H9 (cell line): ENCODE measurements at regions not wholly inside any gene's neighbourhood (a gene's known extent, or its start where the extent isn't known, plus 50 kb on each side); places are given as distances from the start of the nearest gene placed in this dataset.

Experiments
- DNase-seq: peaks from one replicate; pipeline ENCODE4 v3.0.0-alpha.2; 2017
- H2AFZ ChIP-seq: one replicate; pipeline ENCODE4 v1.6.1; 2013; ENCODE audit warnings: mild to moderate bottlenecking, low read length, control low read depth, moderate library complexity
- H2AK5ac ChIP-seq: 2 replicates; pipeline ENCODE4 v1.6.1; 2013; ENCODE audit warnings: low read length, control low read depth, mixed read lengths; ENCODE audit not compliant: insufficient read length
- H2BK120ac ChIP-seq: one replicate; pipeline ENCODE4 v1.6.1; 2013; ENCODE audit warnings: low read depth, mild to moderate bottlenecking, low read length, control low read depth, inconsistent platforms; ENCODE audit not compliant: poor library complexity, severe bottlenecking
- H2BK12ac ChIP-seq: 2 replicates; pipeline ENCODE4 v1.6.1; 2013; ENCODE audit warnings: low read length, control low read depth, mixed read lengths, low read depth; ENCODE audit not compliant: insufficient read length
- H2BK15ac ChIP-seq: 2 replicates; pipeline ENCODE4 v1.6.1; 2013; ENCODE audit warnings: low read depth, low read length, control low read depth
- H2BK20ac ChIP-seq: one replicate; pipeline ENCODE4 v1.6.1; 2013; ENCODE audit warnings: low read depth, mild to moderate bottlenecking, low read length, control low read depth, inconsistent platforms; ENCODE audit not compliant: poor library complexity, severe bottlenecking
- H2BK5ac ChIP-seq: 2 replicates; pipeline ENCODE4 v1.6.1; 2013; ENCODE audit warnings: low read length, control low read depth, mixed read lengths; ENCODE audit not compliant: insufficient read length
- H3K14ac ChIP-seq: 2 replicates; pipeline ENCODE4 v1.6.1; 2013; ENCODE audit warnings: low read length, control low read depth; ENCODE audit not compliant: insufficient read depth
- H3K18ac ChIP-seq: 2 replicates; pipeline ENCODE4 v1.6.1; 2013; ENCODE audit warnings: low read depth, mild to moderate bottlenecking, mixed read lengths, low read length, control low read depth; ENCODE audit not compliant: insufficient read length
- H3K23ac ChIP-seq: 2 replicates; pipeline ENCODE4 v1.6.1; 2013; ENCODE audit warnings: low read length, control low read depth, mixed read lengths, low read depth; ENCODE audit not compliant: insufficient read length
- H3K23me2 ChIP-seq: 2 replicates; pipeline ENCODE4 v1.6.1; 2013; ENCODE audit warnings: low read depth, mild to moderate bottlenecking, mixed read lengths, low read length, control low read depth; ENCODE audit not compliant: insufficient read length, poor library complexity, severe bottlenecking
- H3K27ac ChIP-seq: 2 replicates; pipeline ENCODE4 v1.5.1; 2013; ENCODE audit warnings: low read length, control low read depth, mixed read lengths, low read depth; ENCODE audit not compliant: insufficient read length
- H3K27me3 ChIP-seq: 2 replicates; pipeline ENCODE4 v1.6.1; 2013; ENCODE audit warnings: low read length, control low read depth, inconsistent platforms; ENCODE audit not compliant: insufficient read depth
- H3K4ac ChIP-seq: 2 replicates; pipeline ENCODE4 v1.6.1; 2013; ENCODE audit warnings: low read depth, mild to moderate bottlenecking, control low read depth, inconsistent platforms, low read length, moderate library complexity
- H3K4me1 ChIP-seq: 2 replicates; pipeline ENCODE4 v1.6.1; 2013; ENCODE audit warnings: low read length, control low read depth, inconsistent platforms; ENCODE audit not compliant: insufficient read depth
- H3K4me2 ChIP-seq: 2 replicates; pipeline ENCODE4 v1.6.1; 2013; ENCODE audit warnings: low read length, control low read depth, mixed read lengths; ENCODE audit not compliant: insufficient read length, insufficient read depth
- H3K56ac ChIP-seq: 2 replicates; pipeline ENCODE4 v1.6.1; 2013; ENCODE audit warnings: low read depth, mild to moderate bottlenecking, mixed read lengths, low read length, control low read depth; ENCODE audit not compliant: insufficient read length
- H3K79me1 ChIP-seq: 2 replicates; pipeline ENCODE4 v1.6.1; 2013; ENCODE audit warnings: low read depth, mild to moderate bottlenecking, moderate library complexity, low read length, control low read depth, inconsistent platforms; ENCODE audit not compliant: insufficient read depth, poor library complexity, severe bottlenecking
- H3K79me2 ChIP-seq: 2 replicates; pipeline ENCODE4 v1.6.1; 2013; ENCODE audit warnings: low read length, control low read depth, inconsistent platforms; ENCODE audit not compliant: insufficient read depth
- H3K9ac ChIP-seq: 2 replicates; pipeline ENCODE4 v1.6.1; 2013; ENCODE audit warnings: low read length, control low read depth, mixed read lengths; ENCODE audit not compliant: insufficient read length; ENCODE audit errors: extremely low read depth
- H3K9me3 ChIP-seq: one replicate; pipeline ENCODE4 v1.6.1; 2013; ENCODE audit warnings: low read depth, low read length, inconsistent platforms; ENCODE audit not compliant: control insufficient read depth
- H3T11ph ChIP-seq: one replicate; pipeline ENCODE4 v1.6.1; 2013; ENCODE audit warnings: mild to moderate bottlenecking, low read length, control low read depth, inconsistent platforms
- H4K20me1 ChIP-seq: one replicate; pipeline ENCODE4 v1.6.1; 2013; ENCODE audit not compliant: control insufficient read depth, insufficient read length, insufficient read depth
- H4K5ac ChIP-seq: 2 replicates; pipeline ENCODE4 v1.6.1; 2013; ENCODE audit warnings: low read depth, mild to moderate bottlenecking, mixed read lengths, low read length, control low read depth; ENCODE audit not compliant: insufficient read length
- H4K8ac ChIP-seq: replicated peaks from 2 replicates; pipeline ENCODE4 v1.6.1; 2013; ENCODE audit warnings: low read length, control low read depth, mixed read lengths, low read depth; ENCODE audit not compliant: insufficient read length
- H4K91ac ChIP-seq: 2 replicates; pipeline ENCODE4 v1.6.1; 2013; ENCODE audit warnings: low read depth, mild to moderate bottlenecking, moderate library complexity, mixed read lengths, low read length, control low read depth; ENCODE audit not compliant: insufficient read length
- H3K27ac Mint-ChIP-seq, 3 experiments: 2 replicates in 2 of 3; 3 replicates in 1 of 3; pipeline ENCODE4 v1.8.0; 2020 to 2021; ENCODE audit warnings: mixed read lengths in 3 of 3, mild to moderate bottlenecking in 1 of 3, moderate library complexity in 1 of 3
- H3K27me3 Mint-ChIP-seq: 2 replicates; pipeline ENCODE4 v1.8.0; 2021; ENCODE audit warnings: low read depth, mild to moderate bottlenecking, moderate library complexity, mixed read lengths
- H3K36me3 Mint-ChIP-seq, 3 experiments: 2 replicates in 2 of 3; 3 replicates in 1 of 3; pipeline ENCODE4 v1.8.0; 2020 to 2021; ENCODE audit warnings: low read depth in 3 of 3, mixed read lengths in 3 of 3; ENCODE audit not compliant: insufficient read depth in 1 of 3
- H3K4me1 Mint-ChIP-seq, 2 experiments: 2 replicates each; pipeline ENCODE4 v1.8.0; 2020; ENCODE audit warnings: mixed read lengths in 2 of 2
- H3K4me3 Mint-ChIP-seq, 2 experiments: 2 replicates in 1 of 2; 3 replicates in 1 of 2; pipeline ENCODE4 v1.8.0; 2020 to 2021; ENCODE audit warnings: mild to moderate bottlenecking in 2 of 2, mixed read lengths in 2 of 2, moderate library complexity in 1 of 2
- H3K9me3 Mint-ChIP-seq, 2 experiments: 2 replicates in 1 of 2; 3 replicates in 1 of 2; pipeline ENCODE4 v1.8.0; 2020; ENCODE audit warnings: mild to moderate bottlenecking in 2 of 2, mixed read lengths in 2 of 2, moderate library complexity in 1 of 2
- WGBS: extraction: QIAGEN DNeasy Blood & Tissue Kit; methylation state at CpG from one replicate; pipeline ENCODE4 v1.1.7; 2013; ENCODE audit warnings: missing lambda C conversion rate, low lambda C conversion rate, mixed read lengths; ENCODE audit not compliant: insufficient read length; ENCODE audit errors: extremely low coverage; 5-methylcytosine and 5-hydroxymethylcytosine counted together
- TF ChIP-seq, protein P1 (sequence below): fragments of 200-600 bp; sonication (generic); conservative IDR thresholded peaks from 3 replicates; pipeline ENCODE4 v1.8.0; 2021; ENCODE audit warnings: antibody characterized with exemption, mild to moderate bottlenecking

DNA sequence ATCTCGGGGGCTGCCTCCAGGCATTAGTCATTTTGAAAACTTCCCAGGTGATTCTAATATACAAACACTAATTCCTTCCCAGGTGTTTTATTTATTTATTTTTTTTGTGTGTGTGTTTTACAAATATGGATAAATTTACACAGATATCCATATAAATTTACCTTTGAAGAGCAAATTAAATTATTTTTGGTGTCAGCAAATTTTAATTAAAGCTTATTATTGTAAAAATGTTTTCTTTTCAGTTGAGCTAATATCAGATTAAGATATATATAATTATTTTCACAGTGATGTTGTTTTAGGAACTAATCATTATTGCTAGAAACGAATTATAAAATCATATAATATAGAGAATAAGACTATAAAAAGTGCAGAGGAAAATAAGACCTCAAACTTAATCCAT is 62.0 kb upstream of the FREM3 start:
- Histone ChIP-seq H3K4me2 (no peak overlapping the region), H2BK12ac (no peak overlapping the region), H3K14ac (no peak overlapping the region), H2BK15ac (no peak overlapping the region), H4K5ac (no peak overlapping the region), H2BK5ac (no peak overlapping the region), H3K9me3 (no peaks in the 10 kb centered on the region), H3K27ac (no peak overlapping the region), H3K4me1 (no peaks in the 10 kb centered on the region), H3K23ac (no peak overlapping the region), H3K18ac (no peak overlapping the region), H3K56ac (no peak overlapping the region), H3K23me2 (no peaks in the 10 kb centered on the region), H3T11ph (no peak overlapping the region), H4K20me1 (no peaks in the 10 kb centered on the region), H3K4ac (no peak overlapping the region), H3K79me2 (no peaks in the 10 kb centered on the region), H2AFZ (no peak overlapping the region), H2BK120ac (no peak overlapping the region), H2BK20ac (no peak overlapping the region), H2AK5ac (no peak overlapping the region), H4K8ac (no peak overlapping the region), H4K91ac (no peak overlapping the region), H3K9ac (no peak overlapping the region), H3K79me1 (no peaks in the 10 kb centered on the region), H3K27me3 (no peaks in the 10 kb centered on the region)
- H3K9me3 Mint-ChIP-seq, result no peaks in the 10 kb centered on the region
- WGBS, result no CpG with 5 or more reads among the region's 2 CpGs
- H3K27ac Mint-ChIP-seq, result no peak overlapping the region
- H3K36me3 Mint-ChIP-seq, result no peaks in the 10 kb centered on the region
- no peak for DNase-seq
- TF ChIP-seq, protein P1, sequence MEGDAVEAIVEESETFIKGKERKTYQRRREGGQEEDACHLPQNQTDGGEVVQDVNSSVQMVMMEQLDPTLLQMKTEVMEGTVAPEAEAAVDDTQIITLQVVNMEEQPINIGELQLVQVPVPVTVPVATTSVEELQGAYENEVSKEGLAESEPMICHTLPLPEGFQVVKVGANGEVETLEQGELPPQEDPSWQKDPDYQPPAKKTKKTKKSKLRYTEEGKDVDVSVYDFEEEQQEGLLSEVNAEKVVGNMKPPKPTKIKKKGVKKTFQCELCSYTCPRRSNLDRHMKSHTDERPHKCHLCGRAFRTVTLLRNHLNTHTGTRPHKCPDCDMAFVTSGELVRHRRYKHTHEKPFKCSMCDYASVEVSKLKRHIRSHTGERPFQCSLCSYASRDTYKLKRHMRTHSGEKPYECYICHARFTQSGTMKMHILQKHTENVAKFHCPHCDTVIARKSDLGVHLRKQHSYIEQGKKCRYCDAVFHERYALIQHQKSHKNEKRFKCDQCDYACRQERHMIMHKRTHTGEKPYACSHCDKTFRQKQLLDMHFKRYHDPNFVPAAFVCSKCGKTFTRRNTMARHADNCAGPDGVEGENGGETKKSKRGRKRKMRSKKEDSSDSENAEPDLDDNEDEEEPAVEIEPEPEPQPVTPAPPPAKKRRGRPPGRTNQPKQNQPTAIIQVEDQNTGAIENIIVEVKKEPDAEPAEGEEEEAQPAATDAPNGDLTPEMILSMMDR, result no peak
- H3K27me3 Mint-ChIP-seq, result no peaks in the 10 kb centered on the region
- H3K4me3 Mint-ChIP-seq, result no peak overlapping the region
- no peaks in the 10 kb centered on the region for H3K4me1 Mint-ChIP-seq
